ENCODE measurements at regions not wholly inside any gene's neighbourhood (a gene's known extent, or its start where the extent isn't known, plus 50 kb on each side); places are given as distances from the start of the nearest gene placed in this dataset.

GRCh38 chr3:90056281-90057032, 949.0 kb downstream of the EPHA3 start:
- TF ChIP-seq BHLHE40 (IDR thresholded peaks at IDR 0.05; ENCODE audit: low read depth, low read length), result no peak
- TF ChIP-seq POLR2AphosphoS2 (conservative IDR thresholded peaks at IDR 0.05; ENCODE audit: low read length), result no peak
- no peak for TF ChIP-seq POLR2A (IDR thresholded peaks at IDR 0.05; ENCODE audit: low read length)
- TF ChIP-seq EP300 (IDR thresholded peaks at IDR 0.05), result no peak
- TF ChIP-seq ZC3H11A (IDR thresholded peaks at IDR 0.05), result no peak
- no peak for TF ChIP-seq RAD21 (conservative IDR thresholded peaks at IDR 0.05 in 1 of 2, IDR thresholded peaks at IDR 0.05 in 1 of 2)
- no peak for TF ChIP-seq CTCF (IDR thresholded peaks at IDR 0.05)
- TF ChIP-seq MYC (IDR thresholded peaks at IDR 0.05; ENCODE audit: borderline replicate concordance, low read length), result no peak
- TF ChIP-seq KDM1A (IDR thresholded peaks at IDR 0.05; ENCODE audit: low read depth), result no peak
- TF ChIP-seq TP53 (CRISPR knock-in tag; IDR thresholded peaks at IDR 0.05), result no peak
- TF ChIP-seq, protein P1, sequence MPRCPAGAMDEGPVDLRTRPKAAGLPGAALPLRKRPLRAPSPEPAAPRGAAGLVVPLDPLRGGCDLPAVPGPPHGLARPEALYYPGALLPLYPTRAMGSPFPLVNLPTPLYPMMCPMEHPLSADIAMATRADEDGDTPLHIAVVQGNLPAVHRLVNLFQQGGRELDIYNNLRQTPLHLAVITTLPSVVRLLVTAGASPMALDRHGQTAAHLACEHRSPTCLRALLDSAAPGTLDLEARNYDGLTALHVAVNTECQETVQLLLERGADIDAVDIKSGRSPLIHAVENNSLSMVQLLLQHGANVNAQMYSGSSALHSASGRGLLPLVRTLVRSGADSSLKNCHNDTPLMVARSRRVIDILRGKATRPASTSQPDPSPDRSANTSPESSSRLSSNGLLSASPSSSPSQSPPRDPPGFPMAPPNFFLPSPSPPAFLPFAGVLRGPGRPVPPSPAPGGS (IDR thresholded peaks at IDR 0.05), result no peak
- TF ChIP-seq RCOR1 (IDR thresholded peaks at IDR 0.05; ENCODE audit: low read depth, low read length), result no peak
- TF ChIP-seq CBX8 (IDR thresholded peaks at IDR 0.05), result no peak
